ENCODE measurements at regions not wholly inside any gene's neighbourhood (a gene's known extent, or its start where the extent isn't known, plus 50 kb on each side); places are given as distances from the start of the nearest gene placed in this dataset.

GRCh38 chr16:73368715-73369114, 320.8 kb upstream of the ZFHX3 start:
- Histone ChIP-seq H3K27ac (ENCODE audit: insufficient read depth in 1 of 2, low read depth in 1 of 2, low read length in 2 of 2, poor library complexity in 1 of 2, severe bottlenecking in 2 of 2) (no peak overlapping the region), H3K9me3 (ENCODE audit: control extremely low read depth in 1 of 5, control insufficient read depth in 4 of 5, insufficient read depth in 2 of 5, low read depth in 1 of 5, low read length in 4 of 5) (no peaks in the 10 kb centered on the region), H3K4me3 (ENCODE audit: control insufficient read depth in 1 of 7, extremely low read depth in 1 of 7, insufficient read depth in 4 of 7, low read depth in 2 of 7, low read length in 6 of 7) (no peak overlapping the region), H3K36me3 (ENCODE audit: control insufficient read depth in 4 of 4, insufficient read depth in 4 of 4, low read length in 3 of 4) (no peaks in the 10 kb centered on the region), H3K4me1 (ENCODE audit: control extremely low read depth in 1 of 4, control insufficient read depth in 4 of 4, insufficient read depth in 4 of 4, low read length in 3 of 4) (no peaks in the 10 kb centered on the region), H3K27me3 (replicated peaks in 2 of 5; ENCODE audit: control insufficient read depth in 4 of 5, insufficient read depth in 5 of 5, low read length in 4 of 5) (no peaks in the 10 kb centered on the region)
- WGBS (ENCODE audit: insufficient coverage), result no CpG with 5 or more reads among the region's 4 CpGs
- ChIA-PET CTCF (interaction anchor here (0.7 kb wide), 2 partner anchors 11 to 12 kb away, joined by 4 read pairs; no protein-coding TSS in a partner anchor), POLR2A (no interaction called here)
- no peak for DNase-seq

GRCh38 chr16:73365016-73365551, 317.2 kb upstream of the ZFHX3 start:
- Histone ChIP-seq H3K27ac (ENCODE audit: insufficient read depth in 1 of 2, low read depth in 1 of 2, low read length in 2 of 2, poor library complexity in 1 of 2, severe bottlenecking in 2 of 2) (no peak overlapping the region), H3K36me3 (ENCODE audit: control insufficient read depth in 4 of 4, insufficient read depth in 4 of 4, low read length in 3 of 4) (no peaks in the 10 kb centered on the region), H3K4me1 (ENCODE audit: control extremely low read depth in 1 of 4, control insufficient read depth in 4 of 4, insufficient read depth in 4 of 4, low read length in 3 of 4) (no peaks in the 10 kb centered on the region), H3K9me3 (ENCODE audit: control extremely low read depth in 1 of 5, control insufficient read depth in 4 of 5, insufficient read depth in 2 of 5, low read depth in 1 of 5, low read length in 4 of 5) (no peaks in the 10 kb centered on the region), H3K4me3 (ENCODE audit: control insufficient read depth in 1 of 7, extremely low read depth in 1 of 7, insufficient read depth in 4 of 7, low read depth in 2 of 7, low read length in 6 of 7) (no peak overlapping the region), H3K27me3 (replicated peaks in 2 of 5; ENCODE audit: control insufficient read depth in 4 of 5, insufficient read depth in 5 of 5, low read length in 4 of 5) (no peaks in the 10 kb centered on the region)
- DNase-seq, result peak in 2 of 3 donors; percentile 9 to 18
- ChIA-PET POLR2A (no interaction called here), CTCF (no interaction called here)
- WGBS (ENCODE audit: insufficient coverage), result 84% methylated on average over 5 of the region's 9 CpGs

GRCh38 chr16:73364413-73364812, 316.5 kb upstream of the ZFHX3 start:
- WGBS (ENCODE audit: insufficient coverage), result no CpG with 5 or more reads among the region's 6 CpGs
- H3K4me1 ChIP-seq (ENCODE audit: control extremely low read depth in 1 of 4, control insufficient read depth in 4 of 4, insufficient read depth in 4 of 4, low read length in 3 of 4), result no peaks in the 10 kb centered on the region
- H3K4me3 ChIP-seq (ENCODE audit: control insufficient read depth in 1 of 7, extremely low read depth in 1 of 7, insufficient read depth in 4 of 7, low read depth in 2 of 7, low read length in 6 of 7), result no peak overlapping the region
- H3K9me3 ChIP-seq (ENCODE audit: control extremely low read depth in 1 of 5, control insufficient read depth in 4 of 5, insufficient read depth in 2 of 5, low read depth in 1 of 5, low read length in 4 of 5), result no peaks in the 10 kb centered on the region
- no peaks in the 10 kb centered on the region for H3K27me3 ChIP-seq (replicated peaks in 2 of 5; ENCODE audit: control insufficient read depth in 4 of 5, insufficient read depth in 5 of 5, low read length in 4 of 5)
- no peaks in the 10 kb centered on the region for H3K36me3 ChIP-seq (ENCODE audit: control insufficient read depth in 4 of 4, insufficient read depth in 4 of 4, low read length in 3 of 4)
- DNase-seq, result no peak
- POLR2A ChIA-PET, result interaction anchor here (0.6 kb wide), 1 partner anchor 1115 kb away, joined by 5 read pairs; no protein-coding TSS in a partner anchor
- H3K27ac ChIP-seq (ENCODE audit: insufficient read depth in 1 of 2, low read depth in 1 of 2, low read length in 2 of 2, poor library complexity in 1 of 2, severe bottlenecking in 2 of 2), result no peak overlapping the region
- CTCF ChIA-PET, result no interaction called here

- WGBS (ENCODE audit: insufficient coverage), result 97% methylated on average over 6 of the region's 9 CpGs
- CTCF ChIA-PET, result interaction anchor here (1.0 kb wide), 1 partner anchor 39 kb away, joined by 3 read pairs; no protein-coding TSS in a partner anchor
- H3K27me3 ChIP-seq (replicated peaks in 2 of 5; ENCODE audit: control insufficient read depth in 4 of 5, insufficient read depth in 5 of 5, low read length in 4 of 5), result peaks cover 0 to 5% (median 0%) of the 10 kb centered on the region in 5 experiments
- H3K36me3 ChIP-seq (ENCODE audit: control insufficient read depth in 4 of 4, insufficient read depth in 4 of 4, low read length in 3 of 4), result no peaks in the 10 kb centered on the region
- H3K4me1 ChIP-seq (ENCODE audit: control extremely low read depth in 1 of 4, control insufficient read depth in 4 of 4, insufficient read depth in 4 of 4, low read length in 3 of 4), result no peaks in the 10 kb centered on the region
- H3K9me3 ChIP-seq (ENCODE audit: control extremely low read depth in 1 of 5, control insufficient read depth in 4 of 5, insufficient read depth in 2 of 5, low read depth in 1 of 5, low read length in 4 of 5), result no peaks in the 10 kb centered on the region
- no peak for DNase-seq
- H3K4me3 ChIP-seq (ENCODE audit: control insufficient read depth in 1 of 7, extremely low read depth in 1 of 7, insufficient read depth in 4 of 7, low read depth in 2 of 7, low read length in 6 of 7), result no peak overlapping the region
- H3K27ac ChIP-seq (ENCODE audit: insufficient read depth in 1 of 2, low read depth in 1 of 2, low read length in 2 of 2, poor library complexity in 1 of 2, severe bottlenecking in 2 of 2), result no peak overlapping the region
- POLR2A ChIA-PET, result no interaction called here
Measured at GRCh38 chr16:73361061-73361460, 313.1 kb upstream of the ZFHX3 start.

- Histone ChIP-seq H3K27ac (ENCODE audit: insufficient read depth in 1 of 2, low read depth in 1 of 2, low read length in 2 of 2, poor library complexity in 1 of 2, severe bottlenecking in 2 of 2) (no peak overlapping the region), H3K4me1 (ENCODE audit: control extremely low read depth in 1 of 4, control insufficient read depth in 4 of 4, insufficient read depth in 4 of 4, low read length in 3 of 4) (no peaks in the 10 kb centered on the region), H3K9me3 (ENCODE audit: control extremely low read depth in 1 of 5, control insufficient read depth in 4 of 5, insufficient read depth in 2 of 5, low read depth in 1 of 5, low read length in 4 of 5) (no peaks in the 10 kb centered on the region), H3K4me3 (ENCODE audit: control insufficient read depth in 1 of 7, extremely low read depth in 1 of 7, insufficient read depth in 4 of 7, low read depth in 2 of 7, low read length in 6 of 7) (no peak overlapping the region), H3K36me3 (ENCODE audit: control insufficient read depth in 4 of 4, insufficient read depth in 4 of 4, low read length in 3 of 4) (no peaks in the 10 kb centered on the region), H3K27me3 (replicated peaks in 2 of 5; ENCODE audit: control insufficient read depth in 4 of 5, insufficient read depth in 5 of 5, low read length in 4 of 5) (peaks cover 0 to 11% (median 0%) of the 10 kb centered on the region in 5 experiments)
- WGBS (ENCODE audit: insufficient coverage), result 75% methylated on average over 8 of the region's 13 CpGs
- DNase-seq, result no peak
- ChIA-PET CTCF (no interaction called here), POLR2A (no interaction called here)
Measured at GRCh38 chr16:73356401-73357079, 308.6 kb upstream of the ZFHX3 start.

GRCh38 chr16:73355981-73356380, 308.1 kb upstream of the ZFHX3 start:
- ChIA-PET POLR2A (no interaction called here), CTCF (no interaction called here)
- WGBS (ENCODE audit: insufficient coverage), result 93% methylated on average over 9 of the region's 10 CpGs
- H3K27me3 ChIP-seq (replicated peaks in 2 of 5; ENCODE audit: control insufficient read depth in 4 of 5, insufficient read depth in 5 of 5, low read length in 4 of 5), result peaks cover 0 to 11% (median 0%) of the 10 kb centered on the region in 5 experiments
- H3K36me3 ChIP-seq (ENCODE audit: control insufficient read depth in 4 of 4, insufficient read depth in 4 of 4, low read length in 3 of 4), result no peaks in the 10 kb centered on the region
- no peak overlapping the region for H3K4me3 ChIP-seq (ENCODE audit: control insufficient read depth in 1 of 7, extremely low read depth in 1 of 7, insufficient read depth in 4 of 7, low read depth in 2 of 7, low read length in 6 of 7)
- DNase-seq, result no peak
- no peak overlapping the region for H3K27ac ChIP-seq (ENCODE audit: insufficient read depth in 1 of 2, low read depth in 1 of 2, low read length in 2 of 2, poor library complexity in 1 of 2, severe bottlenecking in 2 of 2)
- no peaks in the 10 kb centered on the region for H3K9me3 ChIP-seq (ENCODE audit: control extremely low read depth in 1 of 5, control insufficient read depth in 4 of 5, insufficient read depth in 2 of 5, low read depth in 1 of 5, low read length in 4 of 5)
- no peaks in the 10 kb centered on the region for H3K4me1 ChIP-seq (ENCODE audit: control extremely low read depth in 1 of 4, control insufficient read depth in 4 of 4, insufficient read depth in 4 of 4, low read length in 3 of 4)

- Histone ChIP-seq H3K27me3 (replicated peaks in 2 of 5; ENCODE audit: control insufficient read depth in 4 of 5, insufficient read depth in 5 of 5, low read length in 4 of 5) (peaks cover 0 to 11% (median 0%) of the 10 kb centered on the region in 5 experiments), H3K4me3 (ENCODE audit: control insufficient read depth in 1 of 7, extremely low read depth in 1 of 7, insufficient read depth in 4 of 7, low read depth in 2 of 7, low read length in 6 of 7) (no peak overlapping the region), H3K27ac (ENCODE audit: insufficient read depth in 1 of 2, low read depth in 1 of 2, low read length in 2 of 2, poor library complexity in 1 of 2, severe bottlenecking in 2 of 2) (no peak overlapping the region), H3K4me1 (ENCODE audit: control extremely low read depth in 1 of 4, control insufficient read depth in 4 of 4, insufficient read depth in 4 of 4, low read length in 3 of 4) (no peaks in the 10 kb centered on the region), H3K9me3 (ENCODE audit: control extremely low read depth in 1 of 5, control insufficient read depth in 4 of 5, insufficient read depth in 2 of 5, low read depth in 1 of 5, low read length in 4 of 5) (peaks cover 0 to 2% (median 0%) of the 10 kb centered on the region in 5 experiments), H3K36me3 (ENCODE audit: control insufficient read depth in 4 of 4, insufficient read depth in 4 of 4, low read length in 3 of 4) (no peaks in the 10 kb centered on the region)
- ChIA-PET POLR2A (no interaction called here), CTCF (no interaction called here)
- DNase-seq, result no peak
- WGBS (ENCODE audit: insufficient coverage), result 64% methylated on average over 6 of the region's 10 CpGs
Measured at GRCh38 chr16:73354434-73354833, 306.5 kb upstream of the ZFHX3 start.

Data from common myeloid progenitor, CD34-positive (primary cell).